ENCODE measurements at regions not wholly inside any gene's neighbourhood (a gene's known extent, or its start where the extent isn't known, plus 50 kb on each side); places are given as distances from the start of the nearest gene placed in this dataset.

DNA sequence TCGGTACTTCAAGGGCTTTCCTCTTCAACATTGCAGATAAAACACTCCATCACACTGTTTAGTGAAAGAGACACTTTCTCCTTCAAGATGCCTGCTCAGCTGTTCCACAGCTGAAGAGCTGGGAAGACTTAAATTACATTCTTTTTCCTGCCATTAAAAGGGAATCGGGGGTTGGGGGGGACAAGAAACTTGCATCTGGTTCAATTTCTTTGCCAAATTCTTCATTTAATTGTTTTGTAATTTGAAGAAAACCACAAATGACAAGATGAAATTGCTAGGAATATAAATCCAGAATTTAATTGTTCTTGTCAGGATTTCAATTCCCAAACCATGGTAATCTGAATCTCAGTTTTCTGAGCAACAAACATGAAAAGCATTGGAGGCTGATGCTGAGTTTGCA, 478.3 kb downstream of the EBF1 start:
- TF ChIP-seq CTCF (IDR thresholded peaks at IDR 0.05; ENCODE audit: insufficient read depth, low read length, poor library complexity, severe bottlenecking): no peak
- no peak for TF ChIP-seq EZH2phosphoT487 (conservative IDR thresholded peaks at IDR 0.05; ENCODE audit: low read length)

Data from SU-DHL-6 (cell line).